ENCODE measurements at regions not wholly inside any gene's neighbourhood (a gene's known extent, or its start where the extent isn't known, plus 50 kb on each side); places are given as distances from the start of the nearest gene placed in this dataset.

DNA sequence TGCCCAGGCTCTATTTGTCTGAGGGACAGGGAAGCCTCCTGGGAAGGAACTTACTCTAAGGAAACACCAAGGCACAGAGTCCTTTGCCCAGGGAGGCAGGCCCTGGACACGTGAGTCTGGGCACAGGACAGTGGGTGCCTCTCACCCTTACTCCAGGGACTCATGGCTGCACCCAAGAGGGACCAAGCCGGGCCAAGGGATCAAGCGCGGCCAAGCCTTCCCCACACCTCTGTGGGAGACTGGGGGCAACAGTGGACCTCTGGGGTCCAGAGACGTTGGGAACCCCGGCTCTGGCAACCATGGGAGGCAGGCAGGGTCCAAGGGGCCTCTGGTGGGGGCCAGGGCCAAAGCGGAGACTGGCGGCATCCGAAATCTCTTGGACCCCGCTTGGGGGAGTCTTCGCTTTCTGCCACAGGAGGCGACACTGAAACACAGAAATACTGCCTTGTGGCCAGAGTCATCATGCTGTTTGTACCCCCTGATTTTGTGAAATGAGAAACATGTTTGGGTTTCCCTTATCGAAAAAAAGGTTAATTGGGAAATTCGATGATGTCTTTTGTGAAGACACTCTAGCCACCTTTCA is 51.7 kb upstream of the BCL11B start:
- H3K27ac ChIP-seq: no peak overlapping the region
- peak; percentile 68 for DNase-seq (ENCODE audit: low spot score)
- TF ChIP-seq, protein P1, sequence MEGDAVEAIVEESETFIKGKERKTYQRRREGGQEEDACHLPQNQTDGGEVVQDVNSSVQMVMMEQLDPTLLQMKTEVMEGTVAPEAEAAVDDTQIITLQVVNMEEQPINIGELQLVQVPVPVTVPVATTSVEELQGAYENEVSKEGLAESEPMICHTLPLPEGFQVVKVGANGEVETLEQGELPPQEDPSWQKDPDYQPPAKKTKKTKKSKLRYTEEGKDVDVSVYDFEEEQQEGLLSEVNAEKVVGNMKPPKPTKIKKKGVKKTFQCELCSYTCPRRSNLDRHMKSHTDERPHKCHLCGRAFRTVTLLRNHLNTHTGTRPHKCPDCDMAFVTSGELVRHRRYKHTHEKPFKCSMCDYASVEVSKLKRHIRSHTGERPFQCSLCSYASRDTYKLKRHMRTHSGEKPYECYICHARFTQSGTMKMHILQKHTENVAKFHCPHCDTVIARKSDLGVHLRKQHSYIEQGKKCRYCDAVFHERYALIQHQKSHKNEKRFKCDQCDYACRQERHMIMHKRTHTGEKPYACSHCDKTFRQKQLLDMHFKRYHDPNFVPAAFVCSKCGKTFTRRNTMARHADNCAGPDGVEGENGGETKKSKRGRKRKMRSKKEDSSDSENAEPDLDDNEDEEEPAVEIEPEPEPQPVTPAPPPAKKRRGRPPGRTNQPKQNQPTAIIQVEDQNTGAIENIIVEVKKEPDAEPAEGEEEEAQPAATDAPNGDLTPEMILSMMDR (IDR thresholded peaks at IDR 0.05): no peak
- no peak overlapping the region for H3K4me3 ChIP-seq

DNA sequence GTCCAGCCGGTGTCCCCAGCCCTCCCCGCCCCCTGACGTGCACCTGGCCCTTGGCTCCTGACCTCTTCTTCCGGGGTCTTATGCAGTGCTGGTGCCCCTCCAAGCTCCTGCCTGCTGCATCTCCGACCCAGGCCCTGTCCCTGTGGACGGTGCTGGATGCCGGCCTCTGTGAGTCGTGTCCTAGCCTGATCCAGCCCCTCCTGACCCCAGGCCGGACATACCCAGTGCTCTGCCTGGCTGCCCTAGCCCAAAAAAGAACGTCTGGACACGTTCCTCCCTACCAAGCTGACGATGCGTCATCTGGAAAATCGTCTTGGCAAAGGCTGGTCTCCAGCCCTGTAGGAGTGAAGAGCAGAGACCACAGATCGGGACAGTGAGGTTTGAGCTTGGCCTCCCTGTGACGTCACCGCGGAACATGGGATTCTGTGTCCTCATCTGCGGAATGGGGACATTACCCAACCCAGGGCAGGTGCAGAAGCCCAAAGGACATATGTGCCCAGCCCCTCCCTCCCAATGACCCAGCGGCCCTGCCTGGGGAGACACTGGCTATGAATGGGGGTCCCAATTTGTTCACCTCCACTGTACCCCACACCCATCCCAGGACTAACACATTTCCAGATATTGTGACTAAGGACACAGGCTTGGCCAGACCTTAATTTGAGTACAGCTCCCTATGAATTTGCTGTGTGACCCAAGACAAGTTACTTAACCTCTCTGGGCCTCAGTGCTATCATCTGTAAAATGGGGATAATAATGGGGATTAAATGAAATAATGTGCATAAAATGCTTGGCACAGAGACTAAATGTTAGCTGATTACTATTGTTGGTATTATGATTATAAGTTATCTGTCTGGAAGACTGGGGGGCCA is 51.0 kb upstream of the BCL11B start:
- H3K4me3 ChIP-seq: no peak overlapping the region
- peak; percentile 55 for DNase-seq (ENCODE audit: low spot score)
- TF ChIP-seq, protein P1 (IDR thresholded peaks at IDR 0.05): no peak
- no peak overlapping the region for H3K27ac ChIP-seq

- Histone ChIP-seq H3K27ac (no peak overlapping the region), H3K4me3 (no peak overlapping the region)
- TF ChIP-seq, protein P1 (IDR thresholded peaks at IDR 0.05): no peak
- peak; percentile 47 for DNase-seq (ENCODE audit: low spot score)
These were observed 50.1 kb upstream of the BCL11B start for GRCh38 chr14:99321955-99322730.
